SIG-M5 (cell line): ENCODE measurements at regions not wholly inside any gene's neighbourhood (a gene's known extent, or its start where the extent isn't known, plus 50 kb on each side); places are given as distances from the start of the nearest gene placed in this dataset.
"Not testable (repeated sequence)": the region's sequence is repeated elsewhere in the genome, so short reads cannot be mapped to it uniquely, and the experiment has no call there.

ENCODE experiments used
- DNase-seq: peaks from one replicate; lab custom pipeline; 2025; lab: John Stamatoyannopoulos, UW

- DNase-seq: no peak
Observed at GRCh38 chr5:67879620-67880510, 335.7 kb upstream of the PIK3R1 start.

- DNase-seq: no peak
Observed at GRCh38 chr5:67878933-67879332, 336.6 kb upstream of the PIK3R1 start.

- no peak for DNase-seq
Observed at GRCh38 chr5:67876371-67876770, 339.2 kb upstream of the PIK3R1 start.

GRCh38 chr5:67875601-67876000 is 340.0 kb upstream of the PIK3R1 start:
- DNase-seq: no peak

GRCh38 chr5:67873935-67874334 is 341.6 kb upstream of the PIK3R1 start:
- no peak for DNase-seq

- DNase-seq: no peak
Observed at GRCh38 chr5:67870662-67871061, 344.9 kb upstream of the PIK3R1 start.

- DNase-seq: not testable (repeated sequence)
Observed at GRCh38 chr5:67864335-67864734, 351.2 kb upstream of the PIK3R1 start.

GRCh38 chr5:67858471-67859031 is 357.0 kb upstream of the PIK3R1 start:
- DNase-seq: no peak

GRCh38 chr5:67857502-67857901 is 358.1 kb upstream of the PIK3R1 start:
- no peak for DNase-seq

GRCh38 chr5:67855523-67855922 is 360.0 kb upstream of the PIK3R1 start:
- no peak for DNase-seq

GRCh38 chr5:67850906-67851305 is 364.6 kb upstream of the PIK3R1 start:
- not testable (repeated sequence) for DNase-seq

GRCh38 chr5:67844924-67845323 is 370.6 kb upstream of the PIK3R1 start:
- DNase-seq: no peak

- no peak for DNase-seq
Observed at GRCh38 chr5:67842806-67843205, 372.8 kb upstream of the PIK3R1 start.

- DNase-seq: not testable (repeated sequence)
Observed at GRCh38 chr5:67837225-67837624, 378.3 kb upstream of the PIK3R1 start.

GRCh38 chr5:67836496-67836895 is 379.1 kb upstream of the PIK3R1 start:
- DNase-seq: not testable (repeated sequence)

- no peak for DNase-seq
Observed at GRCh38 chr5:67831048-67831447, 384.5 kb upstream of the PIK3R1 start.

- no peak for DNase-seq
Observed at GRCh38 chr5:67827541-67827940, 388.0 kb upstream of the PIK3R1 start.

GRCh38 chr5:67824852-67825251 is 390.7 kb upstream of the PIK3R1 start:
- DNase-seq: no peak

- no peak for DNase-seq
Observed at GRCh38 chr5:67817652-67818051, 397.9 kb upstream of the PIK3R1 start.

GRCh38 chr5:67816456-67816855 is 399.1 kb upstream of the PIK3R1 start:
- DNase-seq: no peak

GRCh38 chr5:67815455-67816391 is 399.8 kb upstream of the PIK3R1 start:
- DNase-seq: no peak

- DNase-seq: no peak
Observed at GRCh38 chr5:67814569-67815311, 400.8 kb upstream of the PIK3R1 start.
